ENCODE measurements at regions not wholly inside any gene's neighbourhood (a gene's known extent, or its start where the extent isn't known, plus 50 kb on each side); places are given as distances from the start of the nearest gene placed in this dataset.

DNA sequence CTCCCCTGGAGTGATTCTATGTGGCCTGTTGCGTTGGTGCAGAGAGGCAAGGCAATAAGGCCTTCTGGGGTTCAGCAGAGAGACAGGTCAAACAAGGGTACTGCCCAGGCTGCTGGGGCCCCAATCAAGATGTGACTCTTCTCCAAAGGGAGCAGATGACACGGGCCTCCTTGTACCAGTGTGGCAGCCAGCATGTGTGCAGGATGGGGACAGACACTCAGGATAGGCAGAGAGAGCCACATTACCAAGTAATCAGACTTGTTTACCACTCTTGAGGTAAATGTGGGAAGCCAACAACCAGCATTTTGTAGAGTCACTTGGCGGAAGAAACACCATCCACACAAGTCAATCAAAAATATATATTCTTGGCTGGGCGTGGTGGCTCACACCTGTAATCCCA lies 95.3 kb upstream of the DLG1 start:
- no peaks in the 10 kb centered on the region for H3K36me3 ChIP-seq
- intact Hi-C loops (cut with DNase I), result loop anchor here (5.0 to 10.0 kb wide), 2 partner anchors 41 to 99 kb away; partner anchors contain the start of gene DLG1
- TF ChIP-seq POLR2AphosphoS5 (IDR thresholded peaks at IDR 0.05), result no peak
- TF ChIP-seq, protein P1, sequence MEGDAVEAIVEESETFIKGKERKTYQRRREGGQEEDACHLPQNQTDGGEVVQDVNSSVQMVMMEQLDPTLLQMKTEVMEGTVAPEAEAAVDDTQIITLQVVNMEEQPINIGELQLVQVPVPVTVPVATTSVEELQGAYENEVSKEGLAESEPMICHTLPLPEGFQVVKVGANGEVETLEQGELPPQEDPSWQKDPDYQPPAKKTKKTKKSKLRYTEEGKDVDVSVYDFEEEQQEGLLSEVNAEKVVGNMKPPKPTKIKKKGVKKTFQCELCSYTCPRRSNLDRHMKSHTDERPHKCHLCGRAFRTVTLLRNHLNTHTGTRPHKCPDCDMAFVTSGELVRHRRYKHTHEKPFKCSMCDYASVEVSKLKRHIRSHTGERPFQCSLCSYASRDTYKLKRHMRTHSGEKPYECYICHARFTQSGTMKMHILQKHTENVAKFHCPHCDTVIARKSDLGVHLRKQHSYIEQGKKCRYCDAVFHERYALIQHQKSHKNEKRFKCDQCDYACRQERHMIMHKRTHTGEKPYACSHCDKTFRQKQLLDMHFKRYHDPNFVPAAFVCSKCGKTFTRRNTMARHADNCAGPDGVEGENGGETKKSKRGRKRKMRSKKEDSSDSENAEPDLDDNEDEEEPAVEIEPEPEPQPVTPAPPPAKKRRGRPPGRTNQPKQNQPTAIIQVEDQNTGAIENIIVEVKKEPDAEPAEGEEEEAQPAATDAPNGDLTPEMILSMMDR (IDR thresholded peaks at IDR 0.05), result no peak
- TF ChIP-seq POLR2A (IDR thresholded peaks at IDR 0.05), result no peak
- H3K4me1 ChIP-seq (replicated peaks), result no peaks in the 10 kb centered on the region
- no peaks in the 10 kb centered on the region for H3K9me3 ChIP-seq
- H3K27ac ChIP-seq, result peak overlapping the region; percentile 64
- 94% methylated on average over 4 of the region's 4 CpGs for WGBS
- H3K27me3 ChIP-seq (replicated peaks; ENCODE audit: insufficient read depth), result no peaks in the 10 kb centered on the region
- H3K4me3 ChIP-seq, result no peak overlapping the region
- DNase-seq (ENCODE audit: low spot score), result no peak

DNA sequence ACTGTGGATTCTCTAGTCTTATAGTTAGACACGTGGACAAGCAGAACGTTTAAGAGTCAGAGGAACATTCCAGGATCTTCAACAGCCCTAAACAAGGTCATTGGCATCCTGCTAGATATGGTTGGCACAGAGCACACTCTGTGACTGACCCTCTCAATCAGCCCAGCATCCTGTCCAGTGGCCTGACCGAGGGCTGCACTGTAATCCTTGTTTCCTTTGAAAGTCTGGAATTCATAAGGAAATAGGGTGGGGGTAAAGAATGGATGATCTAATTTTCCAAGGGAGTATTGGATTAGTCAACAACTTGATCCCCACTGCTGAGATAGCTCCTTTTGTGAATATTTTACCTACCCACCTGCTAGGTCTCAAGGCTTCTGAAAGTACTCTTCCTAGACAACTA lies 94.5 kb upstream of the DLG1 start:
- DNase-seq (ENCODE audit: low spot score), result no peak
- Histone ChIP-seq H3K9me3 (no peaks in the 10 kb centered on the region), H3K27me3 (replicated peaks; ENCODE audit: insufficient read depth) (no peaks in the 10 kb centered on the region), H3K4me1 (replicated peaks) (no peaks in the 10 kb centered on the region), H3K27ac (no peak overlapping the region), H3K36me3 (no peaks in the 10 kb centered on the region), H3K4me3 (no peak overlapping the region)
- WGBS, result 80% methylated on average over 3 of the region's 3 CpGs
- intact Hi-C loops (cut with DNase I), result loop anchor here (5.0 to 10.0 kb wide), 2 partner anchors 41 to 98 kb away; partner anchors contain the start of gene DLG1
- TF ChIP-seq POLR2A (IDR thresholded peaks at IDR 0.05) (no peak), POLR2AphosphoS5 (IDR thresholded peaks at IDR 0.05) (no peak)
- TF ChIP-seq, protein P1 (IDR thresholded peaks at IDR 0.05), result no peak

DNA sequence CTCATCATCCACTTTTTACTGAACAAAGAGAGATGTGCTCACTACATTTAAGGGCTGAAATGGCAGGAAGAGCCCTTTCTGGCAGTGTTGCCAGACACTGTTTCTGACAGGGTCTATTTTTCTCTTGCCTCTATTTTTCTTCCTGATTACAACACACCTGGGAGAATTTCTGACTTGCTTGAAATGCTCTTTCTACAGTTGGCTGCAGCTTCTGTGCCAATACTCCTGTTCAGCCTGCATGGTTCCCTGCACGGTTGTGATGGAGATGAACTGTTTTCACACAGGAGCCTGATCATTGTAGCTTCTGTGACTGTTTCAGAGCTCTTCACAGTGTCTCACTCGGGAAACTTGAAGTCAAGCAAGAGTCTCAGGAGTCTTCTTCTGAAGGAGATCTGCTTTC lies 83.0 kb upstream of the DLG1 start:
- Histone ChIP-seq H3K27me3 (replicated peaks; ENCODE audit: insufficient read depth) (no peaks in the 10 kb centered on the region), H3K36me3 (no peaks in the 10 kb centered on the region), H3K27ac (no peak overlapping the region), H3K4me1 (replicated peaks) (no peaks in the 10 kb centered on the region), H3K4me3 (no peak overlapping the region), H3K9me3 (no peaks in the 10 kb centered on the region)
- no peak for DNase-seq (ENCODE audit: low spot score)
- WGBS, result 46% methylated on average over 2 of the region's 2 CpGs
- intact Hi-C loops (cut with DNase I), result no loop called here
- TF ChIP-seq POLR2AphosphoS5 (IDR thresholded peaks at IDR 0.05) (no peak), POLR2A (IDR thresholded peaks at IDR 0.05) (no peak)
- TF ChIP-seq, protein P1 (IDR thresholded peaks at IDR 0.05), result no peak

DNA sequence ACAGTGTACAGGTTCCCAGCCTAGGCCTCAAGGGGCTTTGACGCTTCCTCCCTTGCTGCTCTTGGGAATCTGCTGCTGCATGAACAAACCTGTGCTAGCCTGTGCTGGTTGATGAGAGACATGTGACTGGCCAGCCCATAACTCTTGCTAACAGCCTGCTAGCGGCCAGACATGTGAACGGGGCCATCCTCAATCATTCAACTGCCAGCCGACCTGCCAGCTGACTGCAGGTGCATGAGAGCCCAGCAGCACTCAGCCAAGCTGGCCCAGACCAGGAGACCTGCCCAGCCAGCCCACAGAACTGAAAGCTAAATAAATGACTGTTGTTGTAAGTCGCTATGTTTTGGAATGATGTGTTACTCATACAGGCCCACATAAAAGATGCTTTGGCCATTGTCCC lies 82.4 kb upstream of the DLG1 start:
- no peaks in the 10 kb centered on the region for H3K4me1 ChIP-seq (replicated peaks)
- DNase-seq (ENCODE audit: low spot score), result peak; percentile 38
- no peaks in the 10 kb centered on the region for H3K9me3 ChIP-seq
- no peak for TF ChIP-seq POLR2AphosphoS5 (IDR thresholded peaks at IDR 0.05)
- TF ChIP-seq POLR2A (IDR thresholded peaks at IDR 0.05), result no peak
- 63% methylated on average over 5 of the region's 5 CpGs for WGBS
- no peak overlapping the region for H3K4me3 ChIP-seq
- no peak overlapping the region for H3K27ac ChIP-seq
- intact Hi-C loops (cut with DNase I), result no loop called here
- H3K27me3 ChIP-seq (replicated peaks; ENCODE audit: insufficient read depth), result no peaks in the 10 kb centered on the region
- no peaks in the 10 kb centered on the region for H3K36me3 ChIP-seq

DNA sequence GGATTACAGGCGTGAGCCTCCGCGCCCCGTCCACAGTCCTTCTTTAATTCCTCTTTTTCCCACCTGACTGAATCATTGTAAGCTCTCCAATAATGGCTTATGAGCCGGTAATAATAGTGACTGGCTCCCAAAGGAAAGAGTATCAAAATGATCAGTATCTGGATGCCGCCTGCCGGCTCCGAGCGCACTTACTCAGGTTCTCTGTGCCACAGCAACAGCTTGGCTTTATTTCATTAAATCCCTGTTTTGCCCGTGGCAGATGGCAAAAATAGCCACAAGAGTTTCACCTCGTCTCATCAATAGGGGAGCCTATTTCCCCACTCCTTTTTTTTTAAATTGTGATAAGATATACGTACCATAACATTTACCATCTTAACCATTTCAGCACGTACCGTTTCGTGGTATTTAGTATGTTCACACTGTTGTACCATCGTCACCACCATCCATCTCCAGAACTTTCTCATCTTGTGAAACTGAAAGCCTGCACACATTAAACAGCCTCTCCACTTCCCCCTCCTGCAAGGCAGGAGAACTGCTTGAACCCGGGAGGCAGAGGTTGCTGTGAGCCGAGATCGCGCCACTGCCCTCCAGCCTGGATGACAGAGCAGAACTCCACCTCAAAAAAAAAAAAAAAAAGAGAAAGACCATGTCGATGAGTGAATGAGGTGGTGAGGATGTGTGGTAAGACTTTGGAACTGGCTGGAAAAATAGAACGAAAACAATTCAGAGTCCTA lies 80.7 kb upstream of the DLG1 start:
- DNase-seq (ENCODE audit: low spot score), result no peak
- H3K27ac ChIP-seq, result no peak overlapping the region
- intact Hi-C loops (cut with DNase I), result no loop called here

More for the DNA sequence above, 80.7 kb upstream of the DLG1 start:
- Histone ChIP-seq H3K4me1 (replicated peaks) (no peaks in the 10 kb centered on the region), H3K4me3 (no peak overlapping the region), H3K27me3 (replicated peaks; ENCODE audit: insufficient read depth) (no peaks in the 10 kb centered on the region), H3K36me3 (no peaks in the 10 kb centered on the region), H3K9me3 (no peaks in the 10 kb centered on the region)
- 95% methylated on average over 22 of the region's 22 CpGs for WGBS
- TF ChIP-seq, protein P1 (IDR thresholded peaks at IDR 0.05), result no peak
- TF ChIP-seq POLR2AphosphoS5 (IDR thresholded peaks at IDR 0.05) (no peak), POLR2A (IDR thresholded peaks at IDR 0.05) (no peak)
